HG02970 (cell line): ENCODE measurements at regions not wholly inside any gene's neighbourhood (a gene's known extent, or its start where the extent isn't known, plus 50 kb on each side); places are given as distances from the start of the nearest gene placed in this dataset.
"Not testable (repeated sequence)": the region's sequence is repeated elsewhere in the genome, so short reads cannot be mapped to it uniquely, and the experiment has no call there.

Source experiments
- ATAC-seq: cut with Tn5 transposase; IDR thresholded peaks from one replicate; pipeline ENCODE4 v1.9.1; 2021; ENCODE audit warnings: mild to moderate bottlenecking, moderate library complexity, moderate number of reproducible peaks; ENCODE audit not compliant: unreplicated experiment, low FRiP score

- not testable (repeated sequence) for ATAC-seq
Observed at GRCh38 chr7:75201606-75202079, 109.3 kb downstream of the GTF2IRD2B start.

GRCh38 chr7:75205367-75206085 lies 113.1 kb downstream of the GTF2IRD2B start:
- not testable (repeated sequence) for ATAC-seq

GRCh38 chr7:75215460-75215859 lies 123.1 kb downstream of the GTF2IRD2B start:
- ATAC-seq = not testable (repeated sequence)

- ATAC-seq = not testable (repeated sequence)
Observed at GRCh38 chr7:75216963-75217362, 124.6 kb downstream of the GTF2IRD2B start.

GRCh38 chr7:75226102-75226501 lies 133.7 kb downstream of the GTF2IRD2B start:
- not testable (repeated sequence) for ATAC-seq

- ATAC-seq = not testable (repeated sequence)
Observed at GRCh38 chr7:75229558-75229957, 137.2 kb downstream of the GTF2IRD2B start.

GRCh38 chr7:75230558-75230957 lies 138.2 kb downstream of the GTF2IRD2B start:
- not testable (repeated sequence) for ATAC-seq

GRCh38 chr7:75235092-75235826 lies 142.9 kb downstream of the GTF2IRD2B start:
- not testable (repeated sequence) for ATAC-seq

GRCh38 chr7:75235827-75236167 lies 143.4 kb downstream of the GTF2IRD2B start:
- not testable (repeated sequence) for ATAC-seq

- ATAC-seq = peak; percentile 97
Observed at GRCh38 chr7:75237255-75238187, 145.1 kb downstream of the GTF2IRD2B start.

GRCh38 chr7:75238309-75238708 lies 145.9 kb downstream of the GTF2IRD2B start:
- not testable (repeated sequence) for ATAC-seq

GRCh38 chr7:75243638-75244037 lies 151.2 kb downstream of the GTF2IRD2B start:
- not testable (repeated sequence) for ATAC-seq

- not testable (repeated sequence) for ATAC-seq
Observed at GRCh38 chr7:75248216-75248615, 147.2 kb upstream of the TRIM73 start.

GRCh38 chr7:75254238-75254637 lies 141.2 kb upstream of the TRIM73 start:
- not testable (repeated sequence) for ATAC-seq

GRCh38 chr7:75257442-75257841 lies 138.0 kb upstream of the TRIM73 start:
- ATAC-seq = not testable (repeated sequence)

GRCh38 chr7:75259454-75260003 lies 135.9 kb upstream of the TRIM73 start:
- not testable (repeated sequence) for ATAC-seq

- ATAC-seq = not testable (repeated sequence)
Observed at GRCh38 chr7:75261660-75262059, 133.8 kb upstream of the TRIM73 start.

- not testable (repeated sequence) for ATAC-seq
Observed at GRCh38 chr7:75268158-75268557, 127.3 kb upstream of the TRIM73 start.

- ATAC-seq = not testable (repeated sequence)
Observed at GRCh38 chr7:75269159-75269558, 126.3 kb upstream of the TRIM73 start.

GRCh38 chr7:75274114-75274513 lies 121.3 kb upstream of the TRIM73 start:
- not testable (repeated sequence) for ATAC-seq
